ENCODE measurements at regions not wholly inside any gene's neighbourhood (a gene's known extent, or its start where the extent isn't known, plus 50 kb on each side); places are given as distances from the start of the nearest gene placed in this dataset.

DNA sequence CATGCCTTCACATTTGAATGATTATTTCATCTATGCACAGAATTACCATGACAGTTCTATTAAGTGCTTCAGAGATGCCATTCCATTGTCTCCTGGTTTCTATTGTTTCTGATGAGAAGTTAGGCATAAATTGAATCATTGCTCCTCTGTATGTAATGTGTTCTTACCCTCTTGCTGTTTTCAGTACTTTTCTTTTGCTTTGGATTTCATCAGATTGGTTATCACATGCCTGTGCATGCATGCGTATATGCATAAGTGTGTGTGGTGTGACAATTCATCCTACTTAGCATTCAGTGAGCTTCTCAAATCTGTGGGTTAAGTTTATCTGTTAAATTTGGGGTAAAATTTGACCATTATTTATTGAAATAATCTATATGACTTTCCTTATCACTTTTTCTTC, 263.3 kb upstream of the RND3 start:
- TF ChIP-seq, protein P1, sequence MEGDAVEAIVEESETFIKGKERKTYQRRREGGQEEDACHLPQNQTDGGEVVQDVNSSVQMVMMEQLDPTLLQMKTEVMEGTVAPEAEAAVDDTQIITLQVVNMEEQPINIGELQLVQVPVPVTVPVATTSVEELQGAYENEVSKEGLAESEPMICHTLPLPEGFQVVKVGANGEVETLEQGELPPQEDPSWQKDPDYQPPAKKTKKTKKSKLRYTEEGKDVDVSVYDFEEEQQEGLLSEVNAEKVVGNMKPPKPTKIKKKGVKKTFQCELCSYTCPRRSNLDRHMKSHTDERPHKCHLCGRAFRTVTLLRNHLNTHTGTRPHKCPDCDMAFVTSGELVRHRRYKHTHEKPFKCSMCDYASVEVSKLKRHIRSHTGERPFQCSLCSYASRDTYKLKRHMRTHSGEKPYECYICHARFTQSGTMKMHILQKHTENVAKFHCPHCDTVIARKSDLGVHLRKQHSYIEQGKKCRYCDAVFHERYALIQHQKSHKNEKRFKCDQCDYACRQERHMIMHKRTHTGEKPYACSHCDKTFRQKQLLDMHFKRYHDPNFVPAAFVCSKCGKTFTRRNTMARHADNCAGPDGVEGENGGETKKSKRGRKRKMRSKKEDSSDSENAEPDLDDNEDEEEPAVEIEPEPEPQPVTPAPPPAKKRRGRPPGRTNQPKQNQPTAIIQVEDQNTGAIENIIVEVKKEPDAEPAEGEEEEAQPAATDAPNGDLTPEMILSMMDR (IDR thresholded peaks at IDR 0.05; ENCODE audit: low read length): no peak
- no peak for TF ChIP-seq EZH2 (IDR thresholded peaks at IDR 0.05; ENCODE audit: borderline replicate concordance, low read length)
